GM19395 (cell line): ENCODE measurements at regions not wholly inside any gene's neighbourhood (a gene's known extent, or its start where the extent isn't known, plus 50 kb on each side); places are given as distances from the start of the nearest gene placed in this dataset.
"Not testable (repeated sequence)": the region's sequence is repeated elsewhere in the genome, so short reads cannot be mapped to it uniquely, and the experiment has no call there.

ENCODE experiments used
- ATAC-seq: cut with Tn5 transposase; IDR thresholded peaks from one replicate; pipeline ENCODE4 v1.9.1; 2021; ENCODE audit warnings: mild to moderate bottlenecking, moderate library complexity; ENCODE audit not compliant: unreplicated experiment

GRCh38 chr11:96882622-96883021, 492.8 kb downstream of the JRKL start:
- ATAC-seq = not testable (repeated sequence)

GRCh38 chr11:96885405-96885804, 495.6 kb downstream of the JRKL start:
- no peak for ATAC-seq

DNA sequence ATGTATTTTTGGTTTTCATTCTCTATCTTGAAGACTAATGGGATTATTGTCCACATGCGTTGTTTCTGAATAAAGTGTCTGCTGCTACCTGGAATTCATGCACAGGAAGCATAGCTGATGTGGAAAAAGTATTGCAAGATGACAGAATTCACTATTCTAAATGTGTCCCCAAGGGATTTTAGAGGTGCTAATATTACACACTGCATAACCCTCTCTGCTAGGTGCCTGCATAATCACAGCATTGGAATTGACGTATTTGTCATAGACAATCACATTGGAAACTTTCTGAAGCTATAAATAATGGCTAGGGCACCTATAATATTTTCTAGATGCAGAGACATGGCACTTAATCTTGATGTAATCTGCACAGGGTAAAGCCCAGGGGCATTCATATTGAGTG, 496.1 kb downstream of the JRKL start:
- no peak for ATAC-seq

GRCh38 chr11:96893988-96894387, 504.2 kb downstream of the JRKL start:
- ATAC-seq = no peak

DNA sequence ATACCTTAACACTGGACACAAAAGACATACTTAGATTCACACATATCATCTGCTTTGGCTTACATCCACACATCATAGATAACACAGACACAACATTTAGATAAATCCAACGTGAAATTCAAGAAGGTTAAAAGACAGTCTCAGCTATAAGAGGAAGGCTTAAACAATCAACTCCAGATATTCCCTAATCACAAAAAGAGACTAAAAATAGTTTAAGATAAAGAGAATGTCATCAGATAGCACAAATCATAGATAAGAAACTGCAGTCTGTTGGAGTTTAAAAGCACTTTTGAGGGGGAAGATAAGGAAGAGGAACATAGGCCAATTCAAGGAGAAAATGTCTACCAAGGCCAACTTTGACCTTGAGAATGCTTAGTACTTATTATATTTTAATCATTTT, 504.8 kb downstream of the JRKL start:
- ATAC-seq = no peak

DNA sequence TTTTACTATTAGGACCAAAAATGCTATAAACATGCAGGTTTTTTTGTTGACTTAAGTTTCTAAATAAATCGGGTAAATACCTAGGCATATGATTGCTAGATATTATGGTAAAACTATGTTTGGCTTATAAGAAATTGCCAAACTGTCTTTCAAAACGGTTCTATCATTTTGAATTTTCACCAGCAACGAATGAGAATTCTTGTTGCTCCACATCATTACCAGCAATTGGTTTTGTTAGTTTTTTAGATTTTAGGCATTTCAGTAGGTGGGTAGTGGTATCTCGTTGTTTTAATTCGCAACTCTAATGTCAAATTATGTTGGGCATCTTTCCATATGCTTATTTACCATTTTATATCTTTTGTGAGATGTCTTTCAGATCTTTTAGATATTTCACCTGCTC, 510.2 kb downstream of the JRKL start:
- ATAC-seq = no peak

DNA sequence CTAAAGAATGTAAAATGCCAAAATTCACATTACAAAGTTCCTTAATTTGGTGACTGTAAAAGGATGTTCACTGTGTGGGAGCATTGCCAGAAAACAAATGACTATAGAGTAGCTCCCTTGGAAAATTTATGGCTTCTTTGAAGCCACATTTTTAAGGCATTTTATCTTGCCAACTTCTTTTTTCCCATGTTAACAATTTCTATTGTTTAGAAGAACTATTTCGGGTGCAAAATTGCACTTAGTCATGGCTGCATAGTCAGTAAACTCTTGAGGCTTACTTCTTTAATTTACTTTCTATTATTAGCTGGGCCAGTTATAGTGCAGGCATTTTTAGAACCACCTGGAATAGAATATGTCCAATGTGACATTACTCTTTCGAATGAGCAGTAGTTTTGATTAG, 515.3 kb downstream of the JRKL start:
- no peak for ATAC-seq

DNA sequence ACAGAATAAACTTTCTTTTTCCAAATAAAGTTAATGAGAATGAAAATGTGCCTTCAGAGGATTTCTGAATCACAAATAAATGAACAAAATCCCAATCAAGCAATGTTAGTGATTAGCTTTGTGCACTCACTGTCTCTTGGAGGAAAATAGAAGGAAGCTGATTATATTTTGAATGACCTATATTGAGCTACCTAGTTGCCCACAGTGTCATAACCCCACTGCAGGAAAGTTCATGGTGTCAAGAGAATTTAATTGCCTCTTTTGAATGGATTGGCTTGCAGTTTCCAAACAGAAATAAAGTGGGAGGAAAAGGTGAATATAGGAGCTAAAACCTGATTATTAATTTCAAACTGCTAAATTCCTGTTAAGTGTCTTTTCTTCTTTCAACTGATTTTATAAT, 515.9 kb downstream of the JRKL start:
- ATAC-seq = no peak

DNA sequence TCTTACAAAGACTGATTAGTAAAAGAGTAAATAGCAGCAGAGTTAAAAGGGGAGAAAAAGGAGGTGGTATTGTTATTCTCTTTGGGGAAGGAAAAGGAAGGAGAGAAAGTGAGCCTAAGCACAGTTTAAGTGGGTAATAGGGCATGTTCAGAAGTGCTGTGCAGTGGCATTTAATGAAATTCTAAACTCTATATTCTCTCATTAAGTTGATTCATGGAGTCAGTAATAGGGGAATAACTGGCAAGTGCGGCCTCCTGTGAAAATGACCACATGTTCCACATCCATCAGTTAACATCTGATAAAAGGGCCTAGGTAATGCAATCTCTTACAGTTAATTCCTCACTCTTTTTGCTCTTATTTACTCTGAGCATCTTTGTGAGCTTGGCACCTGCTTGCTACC, 516.7 kb downstream of the JRKL start:
- no peak for ATAC-seq

- no peak for ATAC-seq
Measured at GRCh38 chr11:96925862-96926261, 536.0 kb downstream of the JRKL start.

DNA sequence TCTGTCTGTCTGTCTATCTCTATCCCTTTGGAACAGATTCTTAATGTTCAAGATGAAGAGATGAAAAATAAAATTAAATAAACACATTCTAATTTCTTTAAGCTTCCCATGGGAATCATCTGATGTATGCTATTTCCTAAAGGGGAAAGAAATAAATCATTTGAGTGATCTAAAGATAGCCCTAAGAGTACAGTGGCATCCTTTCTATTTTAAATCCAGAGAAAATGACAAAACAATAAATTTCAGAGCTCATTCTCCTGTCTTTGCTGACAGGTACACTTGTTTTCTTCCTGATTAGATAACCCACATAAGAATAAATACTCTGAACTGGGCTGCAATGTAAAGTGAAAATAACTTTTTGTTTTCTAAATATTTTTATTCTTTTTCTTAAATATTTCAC, 550.4 kb downstream of the JRKL start:
- ATAC-seq = no peak

DNA sequence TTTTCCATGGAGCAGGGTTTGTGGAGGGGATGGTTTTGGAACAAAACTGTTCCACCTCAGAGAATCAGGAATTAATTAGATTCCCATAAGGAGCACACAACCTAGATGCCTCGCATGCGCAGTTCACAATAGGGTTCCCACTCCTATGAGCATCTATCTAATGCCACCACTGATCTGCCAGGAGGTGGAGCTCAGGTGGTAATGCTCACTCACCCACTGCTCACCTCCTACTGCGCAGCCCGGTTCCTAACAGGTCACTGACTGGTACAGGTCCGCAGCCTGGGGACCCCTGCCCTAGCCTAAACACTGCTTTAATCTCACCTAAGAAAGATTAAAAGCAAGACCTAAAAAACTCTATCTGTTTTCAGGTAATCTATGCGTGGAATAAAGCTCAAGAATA, 553.0 kb downstream of the JRKL start:
- ATAC-seq = no peak

DNA sequence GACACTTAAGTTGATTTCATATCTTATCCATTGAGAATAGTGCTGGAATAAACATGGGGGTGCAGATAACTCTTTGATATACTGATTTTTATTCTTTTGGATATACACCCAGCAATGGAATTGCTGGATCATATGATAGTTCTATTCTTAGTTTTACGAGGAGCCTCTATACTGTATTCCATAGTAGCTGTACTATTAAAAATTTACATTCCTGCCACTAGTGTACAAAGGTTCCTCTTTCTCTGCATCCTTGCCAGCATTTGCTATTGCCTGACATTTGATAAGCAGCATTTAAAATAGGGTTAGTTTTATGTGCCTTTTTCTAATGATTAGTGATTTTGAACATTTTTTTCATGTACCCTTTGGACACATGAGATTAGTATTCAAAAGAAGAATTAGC, 554.2 kb downstream of the JRKL start:
- no peak for ATAC-seq

DNA sequence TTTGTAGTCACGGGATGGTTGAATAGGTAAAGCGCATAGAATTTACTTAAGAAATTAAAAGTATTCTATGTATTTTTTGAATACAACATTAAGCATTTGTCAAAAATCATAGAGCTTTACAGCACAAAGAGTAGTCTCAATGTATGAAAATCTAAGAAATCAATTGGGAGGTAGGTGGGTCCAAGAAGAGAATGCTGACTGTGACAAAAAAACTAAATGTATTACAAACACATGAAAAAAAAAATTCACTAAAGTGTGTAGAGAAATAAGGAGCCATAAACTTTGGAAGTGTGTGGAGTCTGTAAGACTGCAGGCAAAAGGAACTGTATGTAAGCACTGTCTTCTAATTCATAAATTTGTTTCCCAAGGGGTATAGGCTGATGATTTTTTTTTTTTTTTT, 558.3 kb downstream of the JRKL start:
- ATAC-seq = no peak

DNA sequence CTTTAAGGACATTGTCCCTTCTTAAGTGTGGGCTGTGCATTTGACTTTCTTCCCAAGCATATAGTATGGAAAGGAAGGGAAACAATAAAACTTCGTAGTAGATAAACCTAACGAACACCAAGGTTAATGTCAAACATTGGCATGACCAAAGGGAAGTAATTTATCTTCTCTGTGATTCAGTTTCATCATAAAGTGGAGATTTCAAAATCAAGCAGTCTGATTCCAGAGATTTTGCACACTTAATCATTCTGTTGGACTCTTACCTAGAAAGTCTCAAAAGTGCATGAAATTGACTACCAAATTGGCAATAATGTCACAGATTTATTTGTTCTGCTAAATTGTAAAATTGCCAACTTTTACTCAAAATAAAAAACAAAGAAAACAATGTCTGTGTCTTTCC, 559.7 kb downstream of the JRKL start:
- ATAC-seq = no peak

DNA sequence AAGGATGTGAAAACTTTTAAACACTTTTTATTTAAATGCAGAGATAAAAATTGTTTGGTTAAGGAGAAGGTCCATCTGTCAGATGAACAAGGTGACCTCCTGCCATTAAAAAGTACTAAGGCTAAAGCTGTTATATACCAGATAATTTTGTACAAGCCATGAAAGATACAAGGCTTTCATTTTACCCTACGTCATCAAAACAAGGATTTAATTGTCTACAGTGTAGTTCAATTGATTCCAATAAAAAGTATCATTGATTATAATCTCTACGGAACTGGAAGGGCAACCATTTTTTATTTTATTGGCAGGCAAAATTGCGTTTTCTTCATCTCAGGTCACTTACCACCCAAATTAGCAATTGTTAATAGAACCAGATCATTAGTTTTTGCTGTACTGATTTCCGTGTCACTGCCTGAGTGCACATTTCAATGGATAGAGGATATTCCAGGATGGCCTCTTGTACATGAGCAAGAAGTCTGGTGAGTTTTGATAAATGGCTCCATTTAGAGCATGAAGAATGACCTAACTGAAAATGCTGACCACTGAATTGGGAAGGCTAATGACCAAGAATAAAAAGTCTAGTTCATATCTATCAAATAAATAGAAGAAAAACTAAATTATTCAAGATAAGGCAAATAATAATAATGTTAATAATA, 564.9 kb downstream of the JRKL start:
- ATAC-seq = no peak

GRCh38 chr11:96960476-96960875, 570.7 kb downstream of the JRKL start:
- ATAC-seq = no peak

GRCh38 chr11:96960926-96961325, 571.1 kb downstream of the JRKL start:
- ATAC-seq = no peak

DNA sequence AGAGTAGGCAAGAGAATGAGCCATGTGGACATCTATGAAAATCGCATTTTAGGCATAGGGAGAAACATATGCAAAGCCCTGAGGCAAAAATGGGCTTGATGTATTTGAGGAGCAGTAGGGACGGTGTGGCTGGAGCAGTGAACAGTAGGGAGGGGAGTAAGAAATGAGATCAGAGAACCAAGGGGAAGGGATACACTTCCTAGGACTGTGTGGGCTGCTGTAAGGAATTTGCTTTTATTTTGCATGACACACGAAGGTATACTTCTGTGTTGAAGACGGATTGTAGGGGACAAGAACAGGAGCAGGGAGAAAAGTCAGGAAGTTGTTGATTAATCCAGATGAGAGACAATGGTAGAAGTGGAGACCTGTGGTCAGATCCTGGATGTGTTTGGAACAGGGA, 572.1 kb downstream of the JRKL start:
- no peak for ATAC-seq

DNA sequence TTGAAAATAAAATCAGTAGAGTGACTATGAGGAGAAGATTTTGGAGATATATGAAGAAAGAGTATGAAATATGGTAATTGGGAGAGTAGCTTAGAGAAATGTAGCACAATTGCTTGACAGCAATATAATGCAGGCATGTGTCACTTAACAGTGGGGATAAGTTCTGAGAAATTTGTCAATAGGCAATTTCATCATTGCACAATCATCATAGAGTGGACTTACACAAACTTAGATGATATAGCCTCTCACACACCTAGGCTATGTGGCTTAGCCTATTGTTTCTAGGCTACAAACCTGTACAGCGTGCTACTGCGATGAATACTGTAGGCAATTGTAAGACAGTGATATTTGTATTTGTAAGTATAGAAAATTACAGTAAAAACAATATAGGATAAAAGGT, 573.6 kb downstream of the JRKL start:
- ATAC-seq = no peak

GRCh38 chr11:96964661-96965060, 574.8 kb downstream of the JRKL start:
- no peak for ATAC-seq

DNA sequence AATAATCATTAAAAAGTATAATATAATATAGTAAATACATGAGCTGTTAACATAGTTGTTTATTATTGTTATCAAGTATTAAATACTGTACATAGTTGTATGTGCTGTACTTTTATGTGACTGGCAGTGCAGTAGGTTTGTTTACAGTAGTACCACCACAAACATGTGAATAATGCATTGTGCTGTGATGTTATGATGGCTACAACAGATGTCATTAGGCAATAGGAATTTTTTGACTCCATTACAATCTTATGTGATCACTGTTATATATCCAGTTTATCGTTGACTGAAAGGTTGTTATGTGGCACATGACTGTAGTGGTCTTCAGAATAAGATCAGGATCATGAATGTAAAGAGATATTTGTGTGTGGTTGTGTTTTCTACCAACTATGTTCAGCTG, 577.8 kb downstream of the JRKL start:
- no peak for ATAC-seq

DNA sequence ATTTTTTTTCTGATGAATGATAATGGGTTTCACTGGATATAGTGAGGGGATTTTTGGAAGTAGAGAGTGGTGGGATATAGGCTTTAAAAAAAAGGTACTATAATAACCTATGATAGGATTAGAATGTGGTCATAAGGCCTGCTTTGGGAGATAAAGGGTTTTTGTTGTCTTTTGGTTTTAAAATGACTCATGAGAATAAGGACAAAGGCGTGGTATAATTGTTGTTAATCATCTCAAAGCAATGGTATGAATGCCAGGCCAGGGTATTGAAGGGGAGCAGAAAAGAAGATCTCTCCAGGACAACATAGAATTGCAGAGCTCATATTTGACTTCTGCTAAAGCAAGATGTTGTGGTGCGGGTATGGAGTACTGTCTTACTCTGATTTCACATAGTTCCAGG, 579.4 kb downstream of the JRKL start:
- ATAC-seq = no peak

- no peak for ATAC-seq
Measured at GRCh38 chr11:96978751-96979150, 588.9 kb downstream of the JRKL start.
